Keratinocyte (primary cell): ENCODE measurements at regions not wholly inside any gene's neighbourhood (a gene's known extent, or its start where the extent isn't known, plus 50 kb on each side); places are given as distances from the start of the nearest gene placed in this dataset.

Experiments used
- CTCF ChIP-seq, 3 experiments: IDR thresholded peaks in 1 of 3; conservative IDR thresholded peaks in 1 of 3; optimal IDR thresholded peaks in 1 of 3; 2 replicates in 2 of 3; 3 replicates in 1 of 3; pipeline versions ENCODE3 to v1.5.1; 2011; ENCODE audit warnings: low read length in 3 of 3, mild to moderate bottlenecking in 3 of 3, moderate library complexity in 2 of 3, control low read depth in 1 of 3, inconsistent platforms in 1 of 3; ENCODE audit not compliant: insufficient read depth in 2 of 3; ENCODE audit errors: extremely low read depth in 1 of 3
- EZH2 ChIP-seq: IDR thresholded peaks from one replicate; pipeline ENCODE4 v1.6.1; 2012; ENCODE audit warnings: inconsistent platforms, mild to moderate bottlenecking, low read length, moderate library complexity

GRCh38 chr2:5093518-5093917 is 598.7 kb upstream of the SOX11 start:
- TF ChIP-seq EZH2 (no peak), CTCF (optimal IDR thresholded peaks at IDR 0.05 in 1 of 3, IDR thresholded peaks at IDR 0.05 in 1 of 3, conservative IDR thresholded peaks at IDR 0.05 in 1 of 3; ENCODE audit: extremely low read depth in 1 of 3, insufficient read depth in 2 of 3, low read length in 3 of 3) (no peak)
